ENCODE measurements at regions not wholly inside any gene's neighbourhood (a gene's known extent, or its start where the extent isn't known, plus 50 kb on each side); places are given as distances from the start of the nearest gene placed in this dataset.

DNA sequence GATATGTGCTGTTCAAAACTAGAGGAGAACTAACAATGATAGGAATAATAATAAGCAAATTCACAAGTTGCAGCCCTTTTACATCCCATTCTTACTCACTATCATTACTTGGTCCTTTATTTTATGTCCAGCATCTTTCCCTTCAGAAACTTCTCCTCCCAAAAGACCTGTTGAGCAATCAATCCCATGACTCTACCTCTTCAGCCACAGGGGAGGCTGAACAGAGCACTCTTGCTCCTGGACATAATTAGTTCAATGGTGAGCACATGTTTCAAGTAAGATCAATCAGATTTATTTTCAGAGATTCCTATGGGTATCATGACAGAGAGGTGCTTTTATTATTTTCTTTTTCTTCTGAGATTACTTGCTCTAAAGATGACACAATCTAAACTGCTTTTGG is 260.0 kb downstream of the COG6 start:
- TF ChIP-seq, protein P1, sequence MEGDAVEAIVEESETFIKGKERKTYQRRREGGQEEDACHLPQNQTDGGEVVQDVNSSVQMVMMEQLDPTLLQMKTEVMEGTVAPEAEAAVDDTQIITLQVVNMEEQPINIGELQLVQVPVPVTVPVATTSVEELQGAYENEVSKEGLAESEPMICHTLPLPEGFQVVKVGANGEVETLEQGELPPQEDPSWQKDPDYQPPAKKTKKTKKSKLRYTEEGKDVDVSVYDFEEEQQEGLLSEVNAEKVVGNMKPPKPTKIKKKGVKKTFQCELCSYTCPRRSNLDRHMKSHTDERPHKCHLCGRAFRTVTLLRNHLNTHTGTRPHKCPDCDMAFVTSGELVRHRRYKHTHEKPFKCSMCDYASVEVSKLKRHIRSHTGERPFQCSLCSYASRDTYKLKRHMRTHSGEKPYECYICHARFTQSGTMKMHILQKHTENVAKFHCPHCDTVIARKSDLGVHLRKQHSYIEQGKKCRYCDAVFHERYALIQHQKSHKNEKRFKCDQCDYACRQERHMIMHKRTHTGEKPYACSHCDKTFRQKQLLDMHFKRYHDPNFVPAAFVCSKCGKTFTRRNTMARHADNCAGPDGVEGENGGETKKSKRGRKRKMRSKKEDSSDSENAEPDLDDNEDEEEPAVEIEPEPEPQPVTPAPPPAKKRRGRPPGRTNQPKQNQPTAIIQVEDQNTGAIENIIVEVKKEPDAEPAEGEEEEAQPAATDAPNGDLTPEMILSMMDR (IDR thresholded peaks at IDR 0.05): no peak
- TF ChIP-seq EZH2 (IDR thresholded peaks at IDR 0.05) (no peak), EZH2phosphoT487 (IDR thresholded peaks at IDR 0.05) (no peak)
- H3K79me2 ChIP-seq (ENCODE audit: low read depth): no peaks in the 10 kb centered on the region
- Mint-ChIP-seq H3K9me3 (no peaks in the 10 kb centered on the region), H3K27me3 (ENCODE audit: insufficient read depth, low read depth) (no peaks in the 10 kb centered on the region), H3K4me3 (no peak overlapping the region), H3K4me1 (no peaks in the 10 kb centered on the region), H3K36me3 (no peaks in the 10 kb centered on the region), H3K27ac (no peak overlapping the region)
- H3K9me3 ChIP-seq (ENCODE audit: low read depth): no peaks in the 10 kb centered on the region
- H3K4me3 ChIP-seq: no peak overlapping the region
- H3K36me3 ChIP-seq: no peaks in the 10 kb centered on the region
- peaks cover 3% of the 10 kb centered on the region for H3K4me1 ChIP-seq
- no peaks in the 10 kb centered on the region for H3K27me3 ChIP-seq
- no peak for DNase-seq (ENCODE audit: low spot score)
- no peak overlapping the region for H3K4me2 ChIP-seq
- H3F3A ChIP-seq (ENCODE audit: low read depth): no peaks in the 10 kb centered on the region
- no peaks in the 10 kb centered on the region for H4K20me1 ChIP-seq (ENCODE audit: low read depth)
- H3K27ac ChIP-seq: no peak overlapping the region
- no peak overlapping the region for H2AFZ ChIP-seq (replicated peaks)
- no peak overlapping the region for H3K9ac ChIP-seq

DNA sequence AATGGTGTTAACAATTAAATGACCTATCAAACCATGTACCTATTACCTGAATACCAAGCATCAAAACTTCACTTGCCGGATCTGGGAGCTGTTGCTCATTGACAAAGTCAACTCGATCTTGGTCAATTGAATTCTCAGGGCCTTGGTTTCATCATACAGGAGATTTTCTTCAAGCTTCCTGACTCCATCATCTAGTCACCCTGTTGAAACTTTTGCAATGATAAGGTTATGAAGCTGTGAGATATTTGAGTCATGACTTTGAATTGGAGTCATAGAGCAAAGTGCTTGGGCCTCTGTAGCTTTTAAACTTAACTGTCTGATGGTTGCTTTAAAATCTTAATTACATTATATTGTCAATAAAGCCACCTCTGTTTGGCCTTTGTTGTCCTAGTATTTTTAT is 260.9 kb downstream of the COG6 start:
- Mint-ChIP-seq H3K27me3 (ENCODE audit: insufficient read depth, low read depth) (no peaks in the 10 kb centered on the region), H3K4me1 (no peaks in the 10 kb centered on the region), H3K4me3 (no peak overlapping the region), H3K27ac (no peak overlapping the region), H3K9me3 (peaks cover 5% of the 10 kb centered on the region), H3K36me3 (no peaks in the 10 kb centered on the region)
- Histone ChIP-seq H3K9me3 (ENCODE audit: low read depth) (no peaks in the 10 kb centered on the region), H4K20me1 (ENCODE audit: low read depth) (no peaks in the 10 kb centered on the region), H3K9ac (no peak overlapping the region), H3K36me3 (no peaks in the 10 kb centered on the region), H2AFZ (replicated peaks) (no peak overlapping the region), H3F3A (ENCODE audit: low read depth) (no peaks in the 10 kb centered on the region), H3K4me2 (no peak overlapping the region), H3K79me2 (ENCODE audit: low read depth) (no peaks in the 10 kb centered on the region), H3K4me1 (no peaks in the 10 kb centered on the region), H3K27ac (no peak overlapping the region), H3K27me3 (no peaks in the 10 kb centered on the region), H3K4me3 (no peak overlapping the region)
- TF ChIP-seq EZH2phosphoT487 (IDR thresholded peaks at IDR 0.05): no peak
- TF ChIP-seq, protein P1 (IDR thresholded peaks at IDR 0.05): no peak
- TF ChIP-seq EZH2 (IDR thresholded peaks at IDR 0.05): no peak
- no peak for DNase-seq (ENCODE audit: low spot score)

DNA sequence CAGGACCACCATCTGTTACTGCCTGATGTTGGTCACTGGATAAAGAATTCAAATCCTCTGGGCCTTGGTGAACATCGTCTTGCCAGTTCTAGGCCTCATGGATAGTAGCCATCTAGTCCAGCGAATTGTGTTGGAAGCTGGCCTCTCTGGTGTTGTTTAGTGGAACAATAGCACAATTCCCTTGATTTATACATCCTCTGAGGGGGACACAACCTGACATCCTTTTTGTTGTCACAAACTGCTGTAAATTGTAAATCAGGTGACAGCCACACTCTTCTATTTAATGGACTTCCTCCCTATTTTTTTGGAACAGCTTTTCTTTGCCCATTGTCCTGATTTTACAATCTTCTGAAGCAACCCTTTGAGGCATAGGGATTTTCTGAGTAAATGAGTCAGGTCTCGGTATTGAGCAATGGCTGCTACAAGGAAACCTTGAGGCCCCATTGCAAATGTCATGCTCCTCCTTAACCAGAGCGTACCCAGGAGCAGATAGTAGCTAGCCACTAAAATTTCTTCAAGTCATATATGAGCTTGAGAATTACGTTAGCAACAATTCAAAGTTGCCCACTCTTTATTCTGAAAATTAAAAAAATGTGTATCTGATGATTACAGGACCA is 263.3 kb downstream of the COG6 start:
- Histone ChIP-seq H3K4me2 (no peak overlapping the region), H3K4me1 (no peaks in the 10 kb centered on the region), H3K4me3 (no peak overlapping the region), H3F3A (ENCODE audit: low read depth) (no peaks in the 10 kb centered on the region), H3K27me3 (no peaks in the 10 kb centered on the region), H4K20me1 (ENCODE audit: low read depth) (no peaks in the 10 kb centered on the region), H3K27ac (no peak overlapping the region), H3K79me2 (ENCODE audit: low read depth) (no peaks in the 10 kb centered on the region), H3K9me3 (ENCODE audit: low read depth) (peaks cover 8% of the 10 kb centered on the region), H2AFZ (replicated peaks) (no peak overlapping the region), H3K36me3 (no peaks in the 10 kb centered on the region), H3K9ac (no peak overlapping the region)
- TF ChIP-seq EZH2 (IDR thresholded peaks at IDR 0.05) (no peak), EZH2phosphoT487 (IDR thresholded peaks at IDR 0.05) (no peak)
- TF ChIP-seq, protein P1 (IDR thresholded peaks at IDR 0.05): no peak
- Mint-ChIP-seq H3K9me3 (peaks cover 19% of the 10 kb centered on the region), H3K4me1 (no peaks in the 10 kb centered on the region), H3K4me3 (no peak overlapping the region), H3K27ac (no peak overlapping the region), H3K27me3 (ENCODE audit: insufficient read depth, low read depth) (no peaks in the 10 kb centered on the region), H3K36me3 (no peaks in the 10 kb centered on the region)
- no peak for DNase-seq (ENCODE audit: low spot score)
